ENCODE measurements at regions not wholly inside any gene's neighbourhood (a gene's known extent, or its start where the extent isn't known, plus 50 kb on each side); places are given as distances from the start of the nearest gene placed in this dataset.

GRCh38 chr9:4926239-4926638, 58.8 kb upstream of the JAK2 start:
- no peaks in the 10 kb centered on the region for H3K36me3 ChIP-seq (ENCODE audit: control insufficient read depth, insufficient read depth, low read length)
- no peak for TF ChIP-seq CTCF (IDR thresholded peaks at IDR 0.05; ENCODE audit: insufficient read depth, low read length, poor library complexity, severe bottlenecking)
- H3K27me3 ChIP-seq (ENCODE audit: control insufficient read depth, insufficient read depth, low read length), result no peaks in the 10 kb centered on the region
- no peak overlapping the region for H3K4me3 ChIP-seq (ENCODE audit: low read depth, low read length)
- no peak for DNase-seq (ENCODE audit: low read depth)

GRCh38 chr9:4927043-4927471, 58.0 kb upstream of the JAK2 start:
- no peak overlapping the region for H3K4me3 ChIP-seq (ENCODE audit: low read depth, low read length)
- TF ChIP-seq CTCF (IDR thresholded peaks at IDR 0.05; ENCODE audit: insufficient read depth, low read length, poor library complexity, severe bottlenecking), result no peak
- DNase-seq (ENCODE audit: low read depth), result no peak

GRCh38 chr9:4927701-4928100, 57.4 kb upstream of the JAK2 start:
- H3K4me3 ChIP-seq (ENCODE audit: low read depth, low read length), result no peak overlapping the region

More at GRCh38 chr9:4927043-4927471, 58.0 kb upstream of the JAK2 start:
- Histone ChIP-seq H3K27me3 (ENCODE audit: control insufficient read depth, insufficient read depth, low read length) (no peaks in the 10 kb centered on the region), H3K36me3 (ENCODE audit: control insufficient read depth, insufficient read depth, low read length) (no peaks in the 10 kb centered on the region)

GRCh38 chr9:4929917-4930316, 55.2 kb upstream of the JAK2 start:
- no peak for TF ChIP-seq CTCF (IDR thresholded peaks at IDR 0.05; ENCODE audit: insufficient read depth, low read length, poor library complexity, severe bottlenecking)
- no peaks in the 10 kb centered on the region for H3K27me3 ChIP-seq (ENCODE audit: control insufficient read depth, insufficient read depth, low read length)
- H3K4me3 ChIP-seq (ENCODE audit: low read depth, low read length), result no peak overlapping the region
- no peaks in the 10 kb centered on the region for H3K36me3 ChIP-seq (ENCODE audit: control insufficient read depth, insufficient read depth, low read length)
- DNase-seq (ENCODE audit: low read depth), result no peak

More at GRCh38 chr9:4927701-4928100, 57.4 kb upstream of the JAK2 start:
- H3K36me3 ChIP-seq (ENCODE audit: control insufficient read depth, insufficient read depth, low read length), result no peaks in the 10 kb centered on the region
- no peaks in the 10 kb centered on the region for H3K27me3 ChIP-seq (ENCODE audit: control insufficient read depth, insufficient read depth, low read length)
- no peak for DNase-seq (ENCODE audit: low read depth)
- no peak for TF ChIP-seq CTCF (IDR thresholded peaks at IDR 0.05; ENCODE audit: insufficient read depth, low read length, poor library complexity, severe bottlenecking)

- no peak for TF ChIP-seq CTCF (IDR thresholded peaks at IDR 0.05; ENCODE audit: insufficient read depth, low read length, poor library complexity, severe bottlenecking)
- DNase-seq (ENCODE audit: low read depth), result no peak
- H3K27me3 ChIP-seq (ENCODE audit: control insufficient read depth, insufficient read depth, low read length), result no peaks in the 10 kb centered on the region
- no peak overlapping the region for H3K4me3 ChIP-seq (ENCODE audit: low read depth, low read length)
- H3K36me3 ChIP-seq (ENCODE audit: control insufficient read depth, insufficient read depth, low read length), result no peaks in the 10 kb centered on the region
Measured at GRCh38 chr9:4932681-4933080, 52.4 kb upstream of the JAK2 start.

- Histone ChIP-seq H3K4me3 (ENCODE audit: low read depth, low read length) (no peak overlapping the region), H3K36me3 (ENCODE audit: control insufficient read depth, insufficient read depth, low read length) (no peaks in the 10 kb centered on the region), H3K27me3 (ENCODE audit: control insufficient read depth, insufficient read depth, low read length) (no peaks in the 10 kb centered on the region)
- DNase-seq (ENCODE audit: low read depth), result no peak
- no peak for TF ChIP-seq CTCF (IDR thresholded peaks at IDR 0.05; ENCODE audit: insufficient read depth, low read length, poor library complexity, severe bottlenecking)
Measured at GRCh38 chr9:4933177-4933576, 51.9 kb upstream of the JAK2 start.

Measured in kidney epithelial cell (primary cell).